Type B pancreatic cell (in vitro differentiated cells): ENCODE measurements at regions not wholly inside any gene's neighbourhood (a gene's known extent, or its start where the extent isn't known, plus 50 kb on each side); places are given as distances from the start of the nearest gene placed in this dataset.

Experiments
- DNase-seq: peaks from one replicate; pipeline ENCODE4 v3.0.0; 2021; ENCODE audit warnings: mixed read lengths; ENCODE audit not compliant: unreplicated experiment; ENCODE audit errors: extremely low spot score
- H3K27ac Mint-ChIP-seq: 2 replicates; pipeline ENCODE4 v1.8.0; 2021; ENCODE audit warnings: mild to moderate bottlenecking, mixed read lengths
- H3K27me3 Mint-ChIP-seq: 2 replicates; pipeline ENCODE4 v1.8.0; 2021; ENCODE audit warnings: mixed read lengths
- H3K36me3 Mint-ChIP-seq: 2 replicates; pipeline ENCODE4 v1.8.0; 2021; ENCODE audit warnings: mixed read lengths
- H3K4me1 Mint-ChIP-seq: one replicate; pipeline ENCODE4 v1.8.0; 2021; ENCODE audit warnings: mixed read lengths; ENCODE audit not compliant: unreplicated experiment
- H3K4me3 Mint-ChIP-seq: 2 replicates; pipeline ENCODE4 v1.8.0; 2021; ENCODE audit warnings: mild to moderate bottlenecking, mixed read lengths
- H3K9me3 Mint-ChIP-seq: 2 replicates; pipeline ENCODE4 v1.8.0; 2021; ENCODE audit warnings: mixed read lengths
- CTCF ChIP-seq: fragments of 200-600 bp; sonication (generic); conservative IDR thresholded peaks from 2 replicates; pipeline ENCODE4 v1.5.0; 2021; ENCODE audit warnings: antibody characterized with exemption, mild to moderate bottlenecking

DNA sequence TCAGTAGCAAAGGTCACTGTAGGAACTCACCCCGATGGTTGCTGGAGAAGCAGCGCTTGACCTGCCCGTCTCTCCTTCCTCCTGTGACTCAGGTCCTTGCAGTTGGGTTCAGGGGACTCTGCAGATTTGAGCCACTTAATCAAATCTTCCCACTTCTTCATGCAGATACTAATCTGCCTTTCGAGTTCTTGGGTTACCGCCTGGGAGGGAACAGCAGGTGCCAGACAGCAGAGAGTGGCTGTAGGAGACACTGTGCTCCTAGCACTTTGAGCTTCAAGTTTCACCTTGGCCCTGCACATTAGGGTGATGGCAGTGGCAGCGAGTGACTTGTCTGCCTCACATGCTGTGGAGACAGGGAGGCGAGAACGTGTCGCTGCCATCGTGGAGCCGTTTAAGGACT is 478.3 kb downstream of the PSAT1 start:
- peaks cover 6% of the 10 kb centered on the region for H3K27me3 Mint-ChIP-seq
- no peaks in the 10 kb centered on the region for H3K36me3 Mint-ChIP-seq
- H3K27ac Mint-ChIP-seq, result no peak overlapping the region
- H3K4me1 Mint-ChIP-seq, result peaks cover 49% of the 10 kb centered on the region
- no peaks in the 10 kb centered on the region for H3K9me3 Mint-ChIP-seq
- TF ChIP-seq CTCF, result no peak
- no peak overlapping the region for H3K4me3 Mint-ChIP-seq
- DNase-seq, result no peak

GRCh38 chr9:78775696-78776295 is 478.9 kb downstream of the PSAT1 start:
- no peak for DNase-seq
- H3K27ac Mint-ChIP-seq, result no peak overlapping the region
- H3K4me3 Mint-ChIP-seq, result no peak overlapping the region
- H3K4me1 Mint-ChIP-seq, result peaks cover 50% of the 10 kb centered on the region
- H3K27me3 Mint-ChIP-seq, result peaks cover 6% of the 10 kb centered on the region
- no peak for TF ChIP-seq CTCF
- no peaks in the 10 kb centered on the region for H3K36me3 Mint-ChIP-seq
- H3K9me3 Mint-ChIP-seq, result no peaks in the 10 kb centered on the region

DNA sequence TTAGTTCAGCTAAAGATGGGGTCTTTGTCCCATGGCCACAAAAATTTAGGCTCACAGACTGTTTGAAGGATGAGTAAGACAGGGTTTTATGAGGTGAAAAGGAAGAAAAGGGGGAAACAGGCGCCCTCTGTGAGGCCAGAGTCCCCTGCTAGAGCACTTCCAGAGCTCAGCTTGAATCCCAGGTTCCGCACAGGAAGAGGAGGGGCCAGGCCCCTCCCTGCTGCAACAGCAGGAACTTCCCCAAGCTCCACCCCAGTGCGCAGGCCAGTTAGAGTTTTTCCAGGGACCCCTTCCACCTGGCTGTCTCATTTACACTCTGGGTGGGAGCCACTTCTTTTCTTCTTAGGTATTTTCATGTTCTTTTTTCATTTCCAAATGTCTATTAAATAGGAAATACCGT is 480.8 kb downstream of the PSAT1 start:
- no peak for TF ChIP-seq CTCF
- H3K27ac Mint-ChIP-seq, result no peak overlapping the region
- H3K27me3 Mint-ChIP-seq, result peaks cover 6% of the 10 kb centered on the region
- H3K4me1 Mint-ChIP-seq, result peaks cover 56% of the 10 kb centered on the region
- DNase-seq, result no peak
- H3K9me3 Mint-ChIP-seq, result no peaks in the 10 kb centered on the region
- no peak overlapping the region for H3K4me3 Mint-ChIP-seq
- H3K36me3 Mint-ChIP-seq, result no peaks in the 10 kb centered on the region

DNA sequence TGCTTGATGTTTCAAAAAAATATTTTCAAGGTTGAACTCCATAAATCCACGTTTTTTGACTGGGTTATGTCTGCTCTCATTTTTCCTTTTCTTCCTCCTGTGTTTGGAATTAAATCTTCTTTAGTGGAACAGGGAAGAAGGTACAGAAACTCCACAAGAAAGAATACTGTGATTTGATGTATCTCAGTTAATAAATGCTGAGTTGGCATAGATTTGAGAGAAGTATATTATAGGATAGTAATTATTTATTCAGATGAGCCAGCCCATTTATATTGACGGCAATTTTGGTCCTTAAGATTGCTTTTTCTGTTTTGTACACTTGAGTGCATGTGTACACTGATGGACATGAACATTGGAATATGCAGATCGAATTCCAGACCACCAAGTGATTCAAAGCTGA is 481.4 kb downstream of the PSAT1 start:
- Mint-ChIP-seq H3K4me1 (peaks cover 56% of the 10 kb centered on the region), H3K27me3 (peaks cover 6% of the 10 kb centered on the region)

GRCh38 chr9:78778861-78779374 is 482.0 kb downstream of the PSAT1 start:
- no peaks in the 10 kb centered on the region for H3K36me3 Mint-ChIP-seq
- H3K9me3 Mint-ChIP-seq, result no peaks in the 10 kb centered on the region
- H3K27me3 Mint-ChIP-seq, result peaks cover 6% of the 10 kb centered on the region
- no peak for TF ChIP-seq CTCF
- peaks cover 51% of the 10 kb centered on the region for H3K4me1 Mint-ChIP-seq
- H3K4me3 Mint-ChIP-seq, result no peak overlapping the region
- no peak overlapping the region for H3K27ac Mint-ChIP-seq
- no peak for DNase-seq

More for the DNA sequence above, 481.4 kb downstream of the PSAT1 start:
- Mint-ChIP-seq H3K36me3 (no peaks in the 10 kb centered on the region), H3K27ac (no peak overlapping the region), H3K4me3 (no peak overlapping the region), H3K9me3 (no peaks in the 10 kb centered on the region)
- DNase-seq, result no peak
- TF ChIP-seq CTCF, result no peak
